HG03060 (cell line): ENCODE measurements at regions not wholly inside any gene's neighbourhood (a gene's known extent, or its start where the extent isn't known, plus 50 kb on each side); places are given as distances from the start of the nearest gene placed in this dataset.
"Not testable (repeated sequence)": the region's sequence is repeated elsewhere in the genome, so short reads cannot be mapped to it uniquely, and the experiment has no call there.

Experiments
- ATAC-seq: cut with Tn5 transposase; IDR thresholded peaks from one replicate; pipeline ENCODE4 v1.9.1; 2021; ENCODE audit warnings: low read depth, moderate number of reproducible peaks; ENCODE audit not compliant: unreplicated experiment

GRCh38 chr5:125883223-125883622, 540.0 kb upstream of the GRAMD2B start:
- no peak for ATAC-seq

- ATAC-seq, result no peak
These were observed 534.9 kb upstream of the GRAMD2B start for GRCh38 chr5:125888358-125888757.

DNA sequence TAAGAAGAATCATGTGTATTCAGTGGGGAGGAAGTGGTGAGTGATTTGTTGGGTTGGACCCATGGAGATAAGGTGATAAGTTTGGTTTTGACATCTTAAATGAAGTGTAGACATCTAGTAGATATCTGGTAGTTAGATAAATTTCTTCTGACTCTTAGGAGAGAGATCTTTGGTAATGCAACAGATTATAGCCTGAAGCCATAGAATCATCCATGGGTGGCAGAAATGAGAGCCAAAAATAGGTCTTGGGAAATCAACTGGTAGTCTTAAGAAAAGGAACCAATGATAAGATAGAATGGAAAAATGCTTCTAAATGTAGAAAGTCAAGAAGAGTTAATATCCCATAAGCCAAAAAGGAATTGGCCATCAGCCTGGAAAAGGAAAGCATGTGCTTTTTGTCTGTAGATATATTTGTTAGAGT, 532.7 kb upstream of the GRAMD2B start:
- ATAC-seq, result no peak

DNA sequence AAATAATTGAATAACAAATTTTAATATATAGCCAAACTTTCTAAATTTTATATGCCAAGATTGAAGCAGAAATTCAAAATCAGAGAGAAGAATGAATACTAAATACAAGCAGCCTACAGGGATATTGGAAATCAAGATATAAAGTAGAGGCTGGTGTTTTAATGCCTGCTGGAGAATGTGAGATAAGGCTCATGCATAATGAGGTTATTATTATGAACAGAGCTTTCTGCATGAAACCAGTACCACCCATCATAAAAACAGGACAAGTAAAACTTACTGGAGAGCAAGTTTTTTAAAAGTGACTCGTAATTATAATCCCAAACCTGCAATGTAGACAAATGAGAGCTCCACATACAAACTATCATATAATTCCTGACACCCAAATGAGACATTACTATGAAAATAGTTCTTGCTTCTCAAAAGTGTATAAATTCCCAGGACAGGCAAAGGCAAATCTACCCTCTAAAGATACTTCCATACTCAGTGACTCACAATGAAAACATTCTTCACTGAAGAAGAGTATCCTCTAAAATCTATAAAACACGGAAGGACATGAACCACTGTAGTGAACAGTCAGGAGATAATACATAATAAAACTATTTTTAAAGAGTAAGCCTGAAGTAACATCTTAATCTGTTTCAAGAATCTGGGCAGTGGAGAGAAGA, 532.0 kb upstream of the GRAMD2B start:
- ATAC-seq, result no peak

GRCh38 chr5:125894383-125894782, 528.8 kb upstream of the GRAMD2B start:
- ATAC-seq, result no peak

DNA sequence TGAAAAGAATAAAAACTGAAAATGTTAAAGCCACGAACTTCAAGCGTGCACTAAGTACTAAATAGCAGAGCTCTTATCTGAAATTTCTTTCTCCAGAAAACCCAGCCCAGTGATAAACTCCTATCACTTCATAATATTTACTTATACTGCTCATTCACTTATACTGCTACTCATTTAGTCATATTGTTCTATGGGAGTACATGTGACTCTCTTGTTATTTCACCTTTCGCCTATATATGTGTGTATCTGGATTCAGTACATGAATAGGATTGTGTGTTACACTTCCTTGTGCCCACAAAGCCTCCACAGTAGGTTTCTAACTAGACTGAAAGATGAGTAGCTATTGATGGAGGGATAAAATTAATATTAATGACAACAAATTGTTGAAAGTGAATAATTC, 526.8 kb upstream of the GRAMD2B start:
- no peak for ATAC-seq

GRCh38 chr5:125897089-125897488, 526.1 kb upstream of the GRAMD2B start:
- no peak for ATAC-seq

DNA sequence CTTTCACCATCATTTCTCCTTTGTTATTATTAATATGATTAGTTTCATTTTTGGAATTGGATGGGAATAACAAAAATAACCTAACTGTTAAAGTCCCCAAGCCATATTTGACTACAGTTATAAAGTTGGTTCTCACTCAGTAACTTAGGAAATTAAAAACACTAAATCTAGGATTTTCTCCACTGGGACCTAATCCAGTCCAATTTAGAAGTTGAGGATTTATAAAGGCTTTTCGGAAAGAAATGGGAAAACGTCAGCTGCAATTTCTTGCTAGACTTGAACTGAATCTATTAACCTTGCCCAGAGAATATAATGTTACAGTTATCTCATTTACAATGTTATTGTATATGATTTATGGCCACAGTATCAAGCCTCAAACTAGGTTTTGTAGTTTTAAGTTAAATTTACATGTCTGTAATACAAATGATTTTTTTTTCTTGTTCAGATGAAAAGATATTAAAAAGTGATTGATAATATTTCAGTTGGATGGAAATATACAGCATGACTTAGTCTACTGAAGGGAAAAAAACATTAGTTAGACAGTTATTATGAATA, 524.3 kb upstream of the GRAMD2B start:
- ATAC-seq, result no peak

DNA sequence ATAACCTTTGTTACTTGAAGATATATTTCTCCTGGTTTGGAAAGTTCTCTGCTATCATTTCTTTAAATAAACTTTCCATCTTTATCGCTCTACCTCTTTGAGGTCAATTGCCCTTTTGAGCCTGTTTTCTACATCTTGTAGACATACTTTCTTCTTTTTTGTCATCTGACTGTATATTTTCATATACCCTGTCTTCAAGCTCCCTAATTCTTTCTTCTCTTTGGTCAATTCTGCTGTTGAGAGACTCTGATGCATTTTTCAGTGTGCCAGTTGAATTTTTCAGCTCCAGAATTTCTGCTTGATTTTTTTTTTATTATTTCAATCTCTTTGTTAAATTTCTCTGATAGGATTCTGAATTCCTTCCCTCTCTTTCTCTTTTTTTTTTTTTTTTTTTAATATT, 511.2 kb upstream of the GRAMD2B start:
- no peak for ATAC-seq

DNA sequence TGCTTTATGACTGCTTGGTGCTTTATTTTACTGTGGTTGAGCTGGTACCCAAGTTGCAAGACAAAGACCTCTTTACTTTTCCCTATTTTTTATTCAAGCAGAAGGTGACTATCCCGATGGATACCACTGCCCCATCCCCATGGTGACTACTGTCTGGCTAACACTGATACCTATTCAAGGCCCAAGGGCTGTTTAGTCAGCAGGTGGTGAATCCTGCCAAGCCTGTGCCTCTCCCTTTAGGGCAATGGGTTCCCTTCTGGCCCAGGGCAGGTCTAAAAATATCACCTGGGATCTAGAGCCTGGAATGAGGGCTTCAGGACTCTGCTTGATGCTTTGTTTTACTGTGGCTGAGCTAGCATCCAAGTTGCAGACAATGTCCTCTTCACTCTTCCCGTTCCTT, 510.0 kb upstream of the GRAMD2B start:
- ATAC-seq, result no peak

DNA sequence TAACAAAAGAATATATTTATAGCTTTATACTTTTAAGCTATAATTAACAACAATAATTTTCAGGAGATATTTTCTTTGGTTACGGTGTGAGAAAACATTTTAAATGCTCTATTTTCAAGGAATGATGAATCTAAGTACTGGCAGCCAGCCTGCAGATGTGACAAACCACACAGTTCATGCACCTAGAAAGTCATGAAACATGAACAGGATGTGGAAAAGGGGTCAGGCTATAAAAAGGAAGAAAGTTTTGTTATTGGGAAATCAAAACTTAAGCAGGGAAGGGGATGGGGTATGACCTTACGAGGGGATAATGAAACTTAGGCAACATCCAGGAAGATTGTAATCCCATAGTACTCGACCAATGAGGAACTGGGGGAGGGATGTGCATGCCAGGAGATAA, 508.7 kb upstream of the GRAMD2B start:
- ATAC-seq, result no peak

DNA sequence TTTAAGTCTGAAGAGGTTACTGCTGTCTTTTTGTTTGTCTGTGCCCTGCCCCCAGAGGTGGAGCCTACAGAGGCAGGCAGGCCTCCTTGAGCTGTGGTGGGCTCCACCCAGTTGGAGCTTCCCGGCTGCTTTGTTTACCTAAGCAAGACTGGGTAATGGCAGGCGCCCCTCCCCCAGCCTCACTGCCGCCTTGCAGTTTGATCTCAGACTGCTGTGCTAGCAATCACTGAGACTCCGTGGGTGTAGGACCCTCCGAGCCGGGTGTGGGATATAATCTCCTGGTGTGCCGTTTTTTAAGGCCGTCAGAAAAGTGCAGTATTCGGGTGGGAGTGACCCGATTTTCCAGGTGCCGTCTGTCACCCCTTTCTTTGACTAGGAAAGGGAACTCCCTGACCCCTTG, 499.3 kb upstream of the GRAMD2B start:
- not testable (repeated sequence) for ATAC-seq

- ATAC-seq, result no peak
These were observed 497.0 kb upstream of the GRAMD2B start for GRCh38 chr5:125926172-125926571.

DNA sequence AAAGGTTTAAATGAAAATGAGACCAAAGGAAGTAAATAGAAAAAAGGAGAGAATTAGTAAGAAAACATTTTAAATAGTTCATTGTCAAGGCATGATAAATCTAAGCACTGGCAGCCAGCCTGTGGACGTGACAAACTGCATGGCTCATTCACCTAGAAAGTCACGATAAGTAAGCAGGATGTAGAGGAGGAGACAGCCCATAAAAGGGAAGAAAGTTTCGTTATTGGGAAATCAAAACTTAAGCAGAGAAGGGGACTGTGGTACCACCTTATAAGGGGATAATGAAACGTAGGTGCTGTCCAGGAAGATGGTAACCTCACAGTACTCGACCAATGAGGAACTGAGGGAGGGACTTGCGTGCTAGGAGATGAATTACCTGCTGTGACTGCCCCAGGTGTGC, 494.5 kb upstream of the GRAMD2B start:
- ATAC-seq, result peak; percentile 45

- ATAC-seq, result no peak
These were observed 473.1 kb upstream of the GRAMD2B start for GRCh38 chr5:125950012-125950615.

GRCh38 chr5:125961150-125961549, 462.1 kb upstream of the GRAMD2B start:
- peak; percentile 99 for ATAC-seq

DNA sequence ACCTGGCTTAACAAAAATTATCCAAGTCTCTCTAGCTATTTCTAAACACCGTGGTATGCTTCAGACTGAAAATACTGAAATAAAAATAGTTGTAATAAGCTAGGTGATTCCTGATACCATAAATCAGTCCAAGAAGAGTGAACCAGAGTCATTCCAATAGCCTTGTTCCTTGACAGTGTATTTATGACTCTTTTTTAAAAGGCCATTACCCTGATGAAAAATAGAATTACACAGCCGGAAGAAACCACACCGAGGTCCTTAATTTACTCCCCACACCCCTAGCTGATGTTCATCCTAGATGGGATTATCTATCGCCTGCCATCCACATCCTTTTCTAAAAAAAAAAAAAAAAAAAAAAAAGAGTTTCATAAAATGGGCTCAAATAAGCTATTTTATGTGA, 457.6 kb upstream of the GRAMD2B start:
- no peak for ATAC-seq

DNA sequence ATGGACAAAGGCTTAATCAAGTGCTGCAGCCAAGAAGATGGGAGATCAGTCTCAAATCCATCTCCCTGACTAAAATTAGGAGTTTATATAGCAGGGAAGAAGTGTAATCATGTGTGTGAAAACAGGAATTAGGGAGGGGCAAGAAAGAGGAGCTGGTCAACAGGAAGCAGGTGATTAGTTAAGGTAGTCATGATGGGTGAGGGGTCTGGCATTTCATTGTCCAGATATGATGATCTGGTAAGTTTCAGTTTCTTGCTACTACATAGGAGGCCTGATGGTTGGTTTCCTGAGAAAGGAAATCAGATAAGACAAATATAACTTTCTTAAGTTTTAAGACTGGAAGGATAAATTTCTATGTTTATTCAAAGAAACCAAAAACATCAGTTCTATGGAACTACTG, 455.6 kb upstream of the GRAMD2B start:
- no peak for ATAC-seq

DNA sequence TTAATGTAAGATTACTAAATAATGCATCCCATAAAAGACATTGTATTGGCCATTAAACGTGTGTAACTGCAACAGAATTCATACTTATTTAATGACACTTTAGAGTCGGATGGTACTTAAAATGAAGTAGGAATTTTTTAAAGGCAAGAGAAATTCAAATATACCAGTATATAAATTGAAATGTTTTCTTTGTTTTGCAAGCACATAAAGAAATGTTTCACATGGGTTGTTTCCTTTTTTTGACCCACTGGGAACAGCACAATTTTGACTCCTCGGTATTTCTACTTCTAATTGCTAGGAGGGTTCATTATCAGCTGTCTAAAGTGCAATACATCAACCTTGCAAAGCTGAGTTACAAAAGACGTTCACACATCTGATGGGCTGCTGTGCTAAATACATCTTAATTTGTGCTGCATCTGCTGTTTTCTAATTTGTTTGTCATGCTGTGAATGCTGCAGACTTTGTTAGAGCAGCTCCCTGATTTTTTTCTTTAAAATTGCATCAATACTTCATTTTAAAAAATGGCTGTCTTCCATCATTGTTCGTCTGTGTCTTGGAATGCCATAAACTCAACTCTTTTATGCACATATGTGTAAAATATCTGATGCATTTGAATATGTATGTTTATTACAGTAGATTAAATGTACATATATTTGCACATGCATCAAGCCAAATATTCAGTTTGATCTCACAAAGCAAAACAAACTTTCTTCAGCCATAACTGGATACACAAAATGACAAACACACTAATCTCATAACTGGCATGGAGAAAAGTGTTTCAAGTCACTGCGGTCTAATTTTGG, 454.0 kb upstream of the GRAMD2B start:
- no peak for ATAC-seq

GRCh38 chr5:125969814-125970171, 453.4 kb upstream of the GRAMD2B start:
- no peak for ATAC-seq

DNA sequence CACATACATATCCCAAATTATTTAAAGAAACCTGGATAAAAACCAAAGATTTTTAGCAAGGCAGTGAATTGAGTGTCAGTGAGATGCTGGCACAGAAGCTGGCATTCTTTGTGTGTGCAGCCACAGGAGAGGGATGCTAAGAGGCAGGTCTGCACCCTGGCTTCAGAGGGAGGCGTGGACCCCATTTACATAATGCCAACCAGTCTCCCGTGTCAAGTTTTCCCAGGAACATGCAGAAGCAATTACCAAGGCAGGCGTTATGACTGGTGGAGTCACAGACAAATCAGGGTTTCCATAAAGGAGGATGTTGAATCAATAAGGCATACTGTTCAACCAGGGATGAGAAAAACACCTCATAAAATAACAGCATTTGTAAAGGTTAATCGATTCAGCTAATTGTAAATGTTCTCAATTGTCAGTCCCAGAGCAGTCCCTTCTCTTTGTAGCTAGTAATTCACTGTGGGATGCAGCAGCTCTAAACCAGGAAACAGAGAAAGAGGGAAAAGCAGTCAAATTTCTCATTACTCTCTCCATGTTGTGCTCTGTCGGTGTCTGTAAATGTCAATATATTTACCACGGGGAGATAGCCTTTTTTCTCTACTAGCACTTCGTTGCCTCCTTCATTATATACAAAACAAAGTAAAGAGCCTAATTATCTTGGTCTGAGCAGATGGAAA, 452.4 kb upstream of the GRAMD2B start:
- no peak for ATAC-seq
